ENCODE measurements at regions not wholly inside any gene's neighbourhood (a gene's known extent, or its start where the extent isn't known, plus 50 kb on each side); places are given as distances from the start of the nearest gene placed in this dataset.

DNA sequence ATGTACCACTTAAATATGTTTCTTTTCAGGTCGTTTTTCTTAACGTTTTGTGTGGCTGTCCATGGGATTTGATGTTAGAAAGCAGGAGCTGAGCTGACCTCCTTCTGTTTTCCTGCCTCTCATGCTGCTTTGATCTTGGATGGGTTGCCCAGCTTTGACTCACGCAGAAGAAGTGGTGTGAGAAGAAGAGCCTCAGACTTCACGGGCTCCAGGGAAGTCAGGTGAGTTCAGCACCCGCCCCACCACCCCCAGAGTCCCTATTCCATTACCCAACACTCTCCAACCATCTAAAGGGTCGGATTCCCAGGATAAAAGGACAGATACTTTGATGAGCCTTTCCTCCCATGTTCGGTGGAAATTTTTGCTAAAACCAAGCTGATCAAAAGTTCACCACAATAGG, 373.4 kb downstream of the IRX2 start:
- TF ChIP-seq CTCF (IDR thresholded peaks at IDR 0.05; ENCODE audit: insufficient read depth, low read length, poor library complexity, severe bottlenecking) (no peak), EZH2phosphoT487 (conservative IDR thresholded peaks at IDR 0.05; ENCODE audit: low read length) (no peak)
